Naive B cell (primary cell): ENCODE measurements at regions not wholly inside any gene's neighbourhood (a gene's known extent, or its start where the extent isn't known, plus 50 kb on each side); places are given as distances from the start of the nearest gene placed in this dataset.

Source experiments
- ATAC-seq, 2 donors: fragments of 150-1000 bp; cut with Tn5 transposase; 2 replicates each; pipeline ENCODE4 v1.10.0; 2021; ENCODE audit warnings: low read depth in 2 of 2, mild to moderate bottlenecking in 2 of 2, moderate library complexity in 2 of 2
- DNase-seq: peaks from one replicate; pipeline ENCODE4 v3.0.0; 2022
- H3K27ac Mint-ChIP-seq, 6 donors: one replicate each; pipeline ENCODE4 v1.8.0; 2020 to 2022; ENCODE audit warnings: mild to moderate bottlenecking in 6 of 6, mixed read lengths in 6 of 6, moderate library complexity in 5 of 6, inconsistent platforms in 2 of 6
- H3K27me3 Mint-ChIP-seq, 3 donors: one replicate each; pipeline ENCODE4 v1.8.0; 2021 to 2022; ENCODE audit warnings: mixed read lengths in 3 of 3, mild to moderate bottlenecking in 1 of 3
- H3K36me3 Mint-ChIP-seq, 2 donors: one replicate each; pipeline ENCODE4 v1.8.0; 2020 to 2022; ENCODE audit warnings: mixed read lengths in 2 of 2, inconsistent platforms in 1 of 2, mild to moderate bottlenecking in 1 of 2
- H3K4me1 Mint-ChIP-seq, 3 donors: one replicate each; pipeline ENCODE4 v1.8.0; 2020 to 2022; ENCODE audit warnings: mixed read lengths in 3 of 3, inconsistent platforms in 1 of 3, mild to moderate bottlenecking in 1 of 3, moderate library complexity in 1 of 3
- H3K4me3 Mint-ChIP-seq, 8 donors: one replicate each; pipeline ENCODE4 v1.8.0; 2020 to 2022; ENCODE audit warnings: mild to moderate bottlenecking in 8 of 8, mixed read lengths in 8 of 8, moderate library complexity in 8 of 8, inconsistent platforms in 2 of 8
- H3K9me3 Mint-ChIP-seq, 7 donors: one replicate each; pipeline ENCODE4 v1.8.0; 2020 to 2022; ENCODE audit warnings: mixed read lengths in 7 of 7, mild to moderate bottlenecking in 5 of 7, inconsistent platforms in 2 of 7, moderate library complexity in 1 of 7

- H3K4me1 Mint-ChIP-seq: peaks cover 0 to 1% (median 0%) of the 10 kb centered on the region in 3 donors
- H3K27me3 Mint-ChIP-seq: peaks cover 0 to 3% (median 0%) of the 10 kb centered on the region in 3 donors
- no peaks in the 10 kb centered on the region for H3K36me3 Mint-ChIP-seq
- no peak for DNase-seq
- H3K27ac Mint-ChIP-seq: no peak overlapping the region
- H3K9me3 Mint-ChIP-seq: no peaks in the 10 kb centered on the region
- no peak overlapping the region for H3K4me3 Mint-ChIP-seq
- ATAC-seq: no peak
These were observed 147.9 kb downstream of the VEGFA start for GRCh38 chr6:43917878-43918382.

GRCh38 chr6:43916924-43917877 lies 147.2 kb downstream of the VEGFA start:
- Mint-ChIP-seq H3K36me3 (no peaks in the 10 kb centered on the region), H3K4me3 (no peak overlapping the region), H3K27ac (no peak overlapping the region), H3K27me3 (peaks cover 0 to 3% (median 0%) of the 10 kb centered on the region in 3 donors), H3K4me1 (no peaks in the 10 kb centered on the region), H3K9me3 (no peaks in the 10 kb centered on the region)
- no peak for DNase-seq
- ATAC-seq: no peak

GRCh38 chr6:43915986-43916923 lies 146.2 kb downstream of the VEGFA start:
- no peaks in the 10 kb centered on the region for H3K36me3 Mint-ChIP-seq
- H3K27ac Mint-ChIP-seq: no peak overlapping the region
- H3K9me3 Mint-ChIP-seq: no peaks in the 10 kb centered on the region
- ATAC-seq (no peak), DNase-seq (no peak)
- no peaks in the 10 kb centered on the region for H3K4me1 Mint-ChIP-seq
- H3K4me3 Mint-ChIP-seq: no peak overlapping the region
- H3K27me3 Mint-ChIP-seq: peaks cover 0 to 4% (median 3%) of the 10 kb centered on the region in 3 donors

- no peaks in the 10 kb centered on the region for H3K36me3 Mint-ChIP-seq
- H3K4me1 Mint-ChIP-seq: no peaks in the 10 kb centered on the region
- DNase-seq: no peak
- peaks cover 0 to 9% (median 3%) of the 10 kb centered on the region in 3 donors for H3K27me3 Mint-ChIP-seq
- no peak overlapping the region for H3K4me3 Mint-ChIP-seq
- ATAC-seq: no peak
- H3K27ac Mint-ChIP-seq: no peak overlapping the region
- H3K9me3 Mint-ChIP-seq: no peaks in the 10 kb centered on the region
These were observed 145.3 kb downstream of the VEGFA start for GRCh38 chr6:43915208-43915869.

- DNase-seq (no peak), ATAC-seq (no peak)
- no peak overlapping the region for H3K4me3 Mint-ChIP-seq
- no peak overlapping the region for H3K27ac Mint-ChIP-seq
- H3K36me3 Mint-ChIP-seq: no peaks in the 10 kb centered on the region
- H3K4me1 Mint-ChIP-seq: no peaks in the 10 kb centered on the region
- H3K27me3 Mint-ChIP-seq: peaks cover 0 to 9% (median 3%) of the 10 kb centered on the region in 3 donors
- no peaks in the 10 kb centered on the region for H3K9me3 Mint-ChIP-seq
These were observed 144.5 kb downstream of the VEGFA start for GRCh38 chr6:43914272-43915147.

- Mint-ChIP-seq H3K4me1 (no peaks in the 10 kb centered on the region), H3K27ac (no peak overlapping the region), H3K36me3 (no peaks in the 10 kb centered on the region), H3K4me3 (no peak overlapping the region), H3K9me3 (no peaks in the 10 kb centered on the region), H3K27me3 (peaks cover 0 to 9% (median 1%) of the 10 kb centered on the region in 3 donors)
- DNase-seq: no peak
- ATAC-seq: no peak
These were observed 143.6 kb downstream of the VEGFA start for GRCh38 chr6:43913375-43914271.

- Mint-ChIP-seq H3K4me3 (no peak overlapping the region), H3K27me3 (peaks cover 0 to 14% (median under 1%) of the 10 kb centered on the region in 3 donors), H3K27ac (no peak overlapping the region), H3K9me3 (no peaks in the 10 kb centered on the region), H3K4me1 (no peaks in the 10 kb centered on the region), H3K36me3 (no peaks in the 10 kb centered on the region)
- ATAC-seq (no peak), DNase-seq (no peak)
These were observed 142.8 kb downstream of the VEGFA start for GRCh38 chr6:43912598-43913371.

GRCh38 chr6:43912116-43912577 lies 142.1 kb downstream of the VEGFA start:
- Mint-ChIP-seq H3K36me3 (no peaks in the 10 kb centered on the region), H3K4me1 (no peaks in the 10 kb centered on the region), H3K9me3 (no peaks in the 10 kb centered on the region), H3K27me3 (peaks cover 4 to 20% (median 7%) of the 10 kb centered on the region in 3 donors), H3K4me3 (no peak overlapping the region), H3K27ac (no peak overlapping the region)
- DNase-seq (no peak), ATAC-seq (no peak)

GRCh38 chr6:43911354-43912115 lies 141.5 kb downstream of the VEGFA start:
- H3K4me1 Mint-ChIP-seq: no peaks in the 10 kb centered on the region

GRCh38 chr6:43910638-43911353 lies 140.8 kb downstream of the VEGFA start:
- no peaks in the 10 kb centered on the region for H3K9me3 Mint-ChIP-seq
- no peaks in the 10 kb centered on the region for H3K36me3 Mint-ChIP-seq
- H3K4me3 Mint-ChIP-seq: no peak overlapping the region
- DNase-seq (no peak), ATAC-seq (no peak)
- no peak overlapping the region for H3K27ac Mint-ChIP-seq
- H3K4me1 Mint-ChIP-seq: no peaks in the 10 kb centered on the region
- H3K27me3 Mint-ChIP-seq: peaks cover 13 to 27% (median 18%) of the 10 kb centered on the region in 3 donors

More at GRCh38 chr6:43911354-43912115, 141.5 kb downstream of the VEGFA start:
- DNase-seq (no peak), ATAC-seq (no peak)
- no peaks in the 10 kb centered on the region for H3K9me3 Mint-ChIP-seq
- H3K4me3 Mint-ChIP-seq: peak overlapping the region in 1 of 8 donors; percentile 43
- no peaks in the 10 kb centered on the region for H3K36me3 Mint-ChIP-seq
- H3K27ac Mint-ChIP-seq: no peak overlapping the region
- peaks cover 10 to 22% (median 10%) of the 10 kb centered on the region in 3 donors for H3K27me3 Mint-ChIP-seq
